ENCODE measurements at regions not wholly inside any gene's neighbourhood (a gene's known extent, or its start where the extent isn't known, plus 50 kb on each side); places are given as distances from the start of the nearest gene placed in this dataset.

GRCh38 chr12:60265741-60266140 is 669.9 kb downstream of the SLC16A7 start:
- TF ChIP-seq CTCF (conservative IDR thresholded peaks at IDR 0.05) (no peak), EZH2 (IDR thresholded peaks at IDR 0.05; ENCODE audit: low read depth) (no peak)
